GM23338 (cell line): ENCODE measurements at regions not wholly inside any gene's neighbourhood (a gene's known extent, or its start where the extent isn't known, plus 50 kb on each side); places are given as distances from the start of the nearest gene placed in this dataset.

ENCODE experiments used
- CTCF ChIP-seq, 2 experiments: fragments of 200-600 bp in 1 of 2; sonication (generic) in 1 of 2; conservative IDR thresholded peaks; 2 replicates each; pipeline versions ENCODE4 v1.5.1 to v1.6.1; 2016 to 2017; ENCODE audit warnings: antibody characterized with exemption in 2 of 2, low read depth in 2 of 2, mild to moderate bottlenecking in 2 of 2, moderate library complexity in 1 of 2
- EZH2 ChIP-seq: fragments of 200-600 bp; sonication (generic); IDR thresholded peaks from one replicate; pipeline ENCODE4 v1.8.0; 2017; ENCODE audit warnings: antibody characterized with exemption, mild to moderate bottlenecking, low read depth; ENCODE audit not compliant: unreplicated experiment

GRCh38 chr1:195664628-195665027 is 943.6 kb downstream of the KCNT2 start:
- TF ChIP-seq CTCF (conservative IDR thresholded peaks at IDR 0.05; ENCODE audit: low read depth in 2 of 2): no peak
- TF ChIP-seq EZH2: no peak
